ENCODE measurements at regions not wholly inside any gene's neighbourhood (a gene's known extent, or its start where the extent isn't known, plus 50 kb on each side); places are given as distances from the start of the nearest gene placed in this dataset.

DNA sequence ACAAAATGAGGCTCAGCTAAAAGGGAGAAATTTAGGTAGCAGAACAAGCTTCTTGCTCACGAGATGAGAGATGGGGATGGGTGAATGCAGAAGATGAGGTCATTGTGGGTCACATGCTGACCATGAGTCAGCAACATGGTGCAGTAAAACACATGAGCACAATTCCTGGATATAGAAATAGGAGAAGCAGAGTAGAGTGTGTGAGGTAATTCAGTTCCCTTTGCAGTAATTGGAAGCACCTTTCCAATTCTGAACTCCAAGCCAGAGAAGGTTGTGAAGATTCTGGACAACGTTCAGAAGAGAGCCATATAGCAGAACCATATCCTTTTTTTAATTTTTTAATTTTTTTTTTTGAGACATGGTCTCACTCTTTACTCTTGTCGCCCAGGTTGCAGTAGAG, 62.0 kb upstream of the LMNTD1 start:
- no peak overlapping the region for H3T11ph ChIP-seq (ENCODE audit: low read length)
- H4K8ac ChIP-seq (replicated peaks; ENCODE audit: insufficient read length, low read depth, low read length): no peak overlapping the region
- no peak overlapping the region for H4K91ac ChIP-seq (ENCODE audit: insufficient read length, low read depth, low read length)
- no peaks in the 10 kb centered on the region for H4K20me1 ChIP-seq (ENCODE audit: control insufficient read depth, insufficient read depth, insufficient read length)
- no peak overlapping the region for H4K5ac ChIP-seq (ENCODE audit: insufficient read length, low read depth, low read length)
- no peaks in the 10 kb centered on the region for H3K4me1 Mint-ChIP-seq
- no peaks in the 10 kb centered on the region for H3K23me2 ChIP-seq (ENCODE audit: insufficient read length, low read depth, low read length, poor library complexity, severe bottlenecking)
- H2BK5ac ChIP-seq (ENCODE audit: insufficient read length, low read length): no peak overlapping the region
- no peak overlapping the region for H3K18ac ChIP-seq (ENCODE audit: insufficient read length, low read depth, low read length)
- no peaks in the 10 kb centered on the region for H3K9me3 Mint-ChIP-seq
- H3K27ac Mint-ChIP-seq: no peak overlapping the region
- no peak overlapping the region for H2BK12ac ChIP-seq (ENCODE audit: insufficient read length, low read depth, low read length)
- no peaks in the 10 kb centered on the region for H3K9me3 ChIP-seq (ENCODE audit: control insufficient read depth, low read depth, low read length)
- no peak overlapping the region for H3K4me2 ChIP-seq (ENCODE audit: insufficient read depth, insufficient read length, low read length)
- no peak overlapping the region for H3K14ac ChIP-seq (ENCODE audit: insufficient read depth, low read length)
- no peak overlapping the region for H2BK20ac ChIP-seq (ENCODE audit: low read depth, low read length, poor library complexity, severe bottlenecking)
- H3K9ac ChIP-seq (ENCODE audit: extremely low read depth, insufficient read length, low read length): no peak overlapping the region
- no peak overlapping the region for H3K23ac ChIP-seq (ENCODE audit: insufficient read length, low read depth, low read length)
- no peak overlapping the region for H2AFZ ChIP-seq (ENCODE audit: low read length)
- no peaks in the 10 kb centered on the region for H3K27me3 Mint-ChIP-seq (ENCODE audit: low read depth)
- no peak for DNase-seq
- H3K36me3 Mint-ChIP-seq (ENCODE audit: insufficient read depth in 1 of 3, low read depth in 3 of 3): no peaks in the 10 kb centered on the region
- no peak overlapping the region for H3K4ac ChIP-seq (ENCODE audit: low read depth, low read length)
- H3K4me3 Mint-ChIP-seq: no peak overlapping the region
- no peaks in the 10 kb centered on the region for H3K27me3 ChIP-seq (ENCODE audit: insufficient read depth, low read length)
- no peak overlapping the region for H3K56ac ChIP-seq (ENCODE audit: insufficient read length, low read depth, low read length)
- H2BK120ac ChIP-seq (ENCODE audit: low read depth, low read length, poor library complexity, severe bottlenecking): no peak overlapping the region
- H3K79me2 ChIP-seq (ENCODE audit: insufficient read depth, low read length): no peaks in the 10 kb centered on the region
- no peaks in the 10 kb centered on the region for H3K79me1 ChIP-seq (ENCODE audit: insufficient read depth, low read depth, low read length, poor library complexity, severe bottlenecking)
- WGBS (ENCODE audit: extremely low coverage, insufficient read length, low lambda C conversion rate): no CpG with 5 or more reads among the region's 3 CpGs
- H3K4me1 ChIP-seq (ENCODE audit: insufficient read depth, low read length): no peaks in the 10 kb centered on the region
- H3K27ac ChIP-seq (ENCODE audit: insufficient read length, low read depth, low read length): no peak overlapping the region
- H2AK5ac ChIP-seq (ENCODE audit: insufficient read length, low read length): no peak overlapping the region
- TF ChIP-seq, protein P1, sequence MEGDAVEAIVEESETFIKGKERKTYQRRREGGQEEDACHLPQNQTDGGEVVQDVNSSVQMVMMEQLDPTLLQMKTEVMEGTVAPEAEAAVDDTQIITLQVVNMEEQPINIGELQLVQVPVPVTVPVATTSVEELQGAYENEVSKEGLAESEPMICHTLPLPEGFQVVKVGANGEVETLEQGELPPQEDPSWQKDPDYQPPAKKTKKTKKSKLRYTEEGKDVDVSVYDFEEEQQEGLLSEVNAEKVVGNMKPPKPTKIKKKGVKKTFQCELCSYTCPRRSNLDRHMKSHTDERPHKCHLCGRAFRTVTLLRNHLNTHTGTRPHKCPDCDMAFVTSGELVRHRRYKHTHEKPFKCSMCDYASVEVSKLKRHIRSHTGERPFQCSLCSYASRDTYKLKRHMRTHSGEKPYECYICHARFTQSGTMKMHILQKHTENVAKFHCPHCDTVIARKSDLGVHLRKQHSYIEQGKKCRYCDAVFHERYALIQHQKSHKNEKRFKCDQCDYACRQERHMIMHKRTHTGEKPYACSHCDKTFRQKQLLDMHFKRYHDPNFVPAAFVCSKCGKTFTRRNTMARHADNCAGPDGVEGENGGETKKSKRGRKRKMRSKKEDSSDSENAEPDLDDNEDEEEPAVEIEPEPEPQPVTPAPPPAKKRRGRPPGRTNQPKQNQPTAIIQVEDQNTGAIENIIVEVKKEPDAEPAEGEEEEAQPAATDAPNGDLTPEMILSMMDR (conservative IDR thresholded peaks at IDR 0.05): no peak
- no peak overlapping the region for H2BK15ac ChIP-seq (ENCODE audit: low read depth, low read length)
